ENCODE measurements at regions not wholly inside any gene's neighbourhood (a gene's known extent, or its start where the extent isn't known, plus 50 kb on each side); places are given as distances from the start of the nearest gene placed in this dataset.
A peak's percentile ranks its signal among the peaks of the same experiment; 100 is the strongest.
"Not testable (repeated sequence)": the region's sequence is repeated elsewhere in the genome, so short reads cannot be mapped to it uniquely, and the experiment has no call there.

DNA sequence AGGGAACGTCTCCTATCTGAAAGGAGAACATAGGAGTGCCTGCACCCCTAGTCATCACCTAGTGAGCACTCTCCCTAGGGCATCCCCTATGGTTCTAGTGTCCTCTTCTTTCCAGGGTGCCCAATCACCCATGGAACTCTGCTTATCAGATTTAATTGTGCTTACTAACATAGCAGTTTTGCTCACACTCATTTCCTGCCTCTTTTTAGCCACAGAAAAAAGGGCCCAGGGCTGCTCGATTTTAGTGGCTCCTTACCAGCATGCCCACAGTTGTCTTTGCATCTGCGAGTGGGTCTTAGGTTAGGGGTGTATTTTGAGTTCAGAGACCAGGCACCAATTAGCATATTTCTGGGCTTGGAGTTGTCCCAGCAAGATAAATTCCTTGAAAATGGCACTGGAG, 1110.2 kb downstream of the TAF11L14 start:
- DNase-seq: no peak

DNA sequence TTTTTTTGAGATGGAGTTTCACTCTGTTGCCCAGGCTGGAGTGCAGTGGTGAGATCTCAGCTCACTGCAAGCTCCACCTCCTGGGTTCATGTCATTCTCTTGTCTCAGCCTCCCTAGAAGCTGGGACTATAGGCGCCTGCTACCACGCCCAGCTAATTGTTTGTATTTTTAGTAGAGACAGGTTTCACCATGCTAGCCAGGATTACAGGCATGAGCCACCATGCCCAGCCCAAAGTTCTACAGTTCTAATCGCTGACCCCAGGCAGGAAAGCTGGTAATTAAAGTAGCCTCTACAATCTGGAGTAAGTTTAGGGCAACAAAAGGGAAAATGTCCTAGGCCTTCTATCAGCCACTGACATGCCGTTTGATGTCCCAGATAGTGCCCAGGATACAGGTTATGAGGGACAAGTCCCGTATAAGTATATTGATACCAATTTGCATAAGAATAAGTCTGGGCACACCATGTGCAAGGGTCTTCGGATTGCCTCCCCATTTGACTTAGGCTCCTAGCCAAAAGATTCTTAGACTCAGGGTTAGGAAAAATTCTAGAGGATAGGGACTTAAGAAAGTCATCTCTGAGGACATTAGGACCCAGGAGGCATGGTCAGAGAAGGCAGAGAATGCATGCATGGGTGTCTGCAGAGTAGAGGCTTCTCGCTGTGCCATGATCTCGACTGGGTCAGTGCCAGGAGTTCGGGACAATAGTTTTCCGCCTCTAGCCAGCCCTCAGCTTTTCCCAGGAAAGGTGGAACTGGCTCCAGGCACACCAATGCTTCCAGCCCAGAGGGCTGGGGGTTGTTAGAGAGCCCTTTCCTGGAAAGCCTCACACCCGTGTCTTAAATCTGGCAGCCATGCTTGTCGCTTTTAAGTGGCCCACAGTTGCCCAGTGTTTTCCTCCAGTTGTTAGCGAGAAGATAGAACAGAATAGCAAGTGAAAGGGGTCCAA, 1111.1 kb downstream of the TAF11L14 start:
- DNase-seq: no peak

DNA sequence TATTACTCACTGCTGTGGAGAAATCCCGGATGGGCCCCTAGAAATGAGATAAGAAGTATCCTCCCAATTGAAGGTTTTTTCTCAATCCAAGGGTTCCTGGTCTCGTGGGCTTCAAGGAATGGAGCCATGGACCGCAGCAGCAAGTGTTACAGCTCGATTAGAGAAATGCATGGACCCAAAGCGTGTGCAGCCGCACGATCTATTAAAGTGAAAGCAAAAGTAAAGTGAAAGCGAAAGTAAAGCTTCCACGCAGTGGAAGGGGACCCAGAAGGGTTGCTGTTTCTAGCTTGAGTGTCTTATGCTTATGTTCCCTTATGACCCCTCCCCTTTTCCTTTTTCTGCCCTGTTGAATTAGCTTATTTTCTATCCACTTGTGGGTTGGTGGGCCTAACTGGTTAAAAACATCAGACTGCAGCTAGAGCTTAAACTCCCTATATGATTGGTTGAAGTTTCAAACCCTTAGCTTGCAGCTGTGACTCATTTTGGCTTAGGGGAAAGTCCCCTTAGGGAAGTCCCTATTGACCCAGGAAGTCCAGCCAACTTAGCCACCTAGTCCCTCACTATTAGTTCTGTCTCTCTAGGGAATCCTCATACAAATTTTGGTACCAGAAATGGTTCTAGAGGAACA, 1111.8 kb downstream of the TAF11L14 start:
- no peak for DNase-seq

DNA sequence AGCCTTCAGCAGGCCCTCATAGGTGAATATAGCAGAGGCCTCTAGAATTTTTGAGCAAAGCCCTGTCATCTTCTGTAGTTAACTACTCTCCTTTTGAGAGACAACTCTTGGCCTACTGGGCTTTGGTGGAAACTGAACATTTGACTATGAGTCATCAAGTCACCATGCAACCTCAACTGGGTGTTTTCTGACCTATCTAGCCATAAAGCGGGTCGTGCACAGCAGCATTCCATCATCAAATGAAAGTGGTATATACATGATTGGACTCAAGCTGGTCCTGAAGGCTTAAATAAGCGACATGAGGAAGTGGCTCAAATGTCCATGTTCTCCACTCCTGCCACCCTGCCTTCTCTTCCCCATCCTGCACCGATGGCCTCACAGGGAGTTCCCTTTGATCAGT, 1115.5 kb downstream of the TAF11L14 start:
- DNase-seq: no peak

DNA sequence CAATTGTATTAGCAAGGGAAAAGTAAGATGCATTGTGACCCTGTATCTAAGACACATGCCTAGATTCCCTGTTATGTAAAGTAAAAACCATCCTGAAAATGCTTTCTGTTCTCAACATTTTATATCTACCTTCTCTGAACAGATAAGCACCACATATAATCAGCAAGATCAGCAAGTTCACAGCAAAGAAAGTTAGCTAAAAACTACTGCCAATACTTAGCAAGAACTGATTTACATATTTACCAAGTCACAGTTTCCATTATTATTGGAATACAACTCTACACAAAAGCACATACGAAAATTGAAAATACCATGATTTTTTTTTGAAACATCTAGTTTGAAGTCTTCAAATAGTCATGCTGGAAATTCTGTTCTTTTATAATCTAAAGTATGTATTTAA, 1118.1 kb downstream of the TAF11L14 start:
- no peak for DNase-seq

DNA sequence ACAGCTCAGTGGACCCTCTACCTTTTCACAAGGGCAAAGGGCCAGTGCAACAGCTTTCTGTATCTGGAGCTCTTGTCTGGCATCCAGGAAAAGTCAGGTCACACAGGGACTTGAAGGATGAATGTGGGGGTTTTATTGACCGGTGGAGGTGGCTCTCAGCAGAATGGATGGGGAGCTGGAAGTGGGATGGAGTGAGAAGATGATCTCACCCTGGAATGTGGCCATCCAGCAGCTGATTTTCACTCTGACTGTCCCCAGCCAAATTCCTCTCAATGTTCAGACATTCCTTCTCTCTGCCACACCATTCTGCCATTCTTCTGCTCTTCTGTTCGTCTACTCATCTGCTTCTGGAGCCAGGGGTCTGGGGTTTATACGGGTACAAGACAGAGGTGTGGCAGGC, 1119.9 kb downstream of the TAF11L14 start:
- DNase-seq: no peak

DNA sequence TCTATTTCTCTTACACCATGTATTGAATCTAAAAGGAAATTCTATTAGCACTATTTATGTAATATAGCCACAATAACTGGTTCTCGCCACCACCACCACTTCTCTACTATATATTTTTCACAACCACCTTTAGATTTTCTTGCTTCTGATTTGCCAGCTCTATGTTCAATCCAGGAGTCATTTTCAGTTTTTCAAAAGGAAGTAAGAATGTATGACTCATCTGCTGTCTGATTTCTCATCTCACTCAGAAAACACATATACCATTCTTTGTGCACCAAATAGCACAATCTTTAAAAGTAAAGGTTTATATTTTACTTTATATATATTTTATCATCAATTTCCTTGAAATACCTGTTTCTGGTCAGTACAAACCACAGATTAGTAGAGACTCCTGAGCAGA, 1127.5 kb downstream of the TAF11L14 start:
- no peak for DNase-seq

DNA sequence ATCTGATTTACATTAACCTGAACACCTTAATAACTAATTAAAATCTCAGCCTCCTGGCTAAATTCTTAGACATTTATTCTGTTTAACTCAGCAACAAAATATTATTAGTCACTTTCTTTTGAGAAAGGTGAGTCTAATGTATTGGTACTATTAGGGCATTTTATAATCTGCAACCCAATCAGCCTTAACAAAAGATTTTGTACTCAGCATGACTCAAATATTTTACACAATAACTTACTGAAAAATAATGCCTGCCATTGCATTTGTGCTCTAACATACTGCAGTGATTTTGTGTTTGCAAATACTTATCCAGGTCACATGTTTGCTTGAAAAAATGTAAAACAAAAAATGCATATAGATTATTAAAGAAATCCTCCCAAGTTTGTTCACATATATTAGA, 1129.9 kb downstream of the TAF11L14 start:
- DNase-seq: no peak

DNA sequence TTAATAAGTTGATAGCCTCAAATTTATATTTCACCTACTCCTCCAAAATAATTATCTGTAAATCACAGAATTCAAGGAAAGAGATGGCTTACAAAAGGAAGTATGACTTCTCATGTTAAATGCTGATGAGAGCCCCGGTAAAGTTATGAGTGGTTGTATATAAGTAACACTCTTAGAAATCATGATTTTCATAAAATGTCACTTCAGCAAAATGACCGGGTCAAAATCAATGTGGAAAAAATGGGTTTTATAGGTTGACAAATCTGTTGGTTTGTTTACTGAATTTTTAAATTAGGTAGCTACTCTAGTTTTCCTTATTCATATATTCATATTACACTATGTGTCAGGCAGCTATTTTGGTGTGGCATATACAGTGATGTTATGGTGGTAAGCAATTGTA, 1131.0 kb downstream of the TAF11L14 start:
- no peak for DNase-seq

DNA sequence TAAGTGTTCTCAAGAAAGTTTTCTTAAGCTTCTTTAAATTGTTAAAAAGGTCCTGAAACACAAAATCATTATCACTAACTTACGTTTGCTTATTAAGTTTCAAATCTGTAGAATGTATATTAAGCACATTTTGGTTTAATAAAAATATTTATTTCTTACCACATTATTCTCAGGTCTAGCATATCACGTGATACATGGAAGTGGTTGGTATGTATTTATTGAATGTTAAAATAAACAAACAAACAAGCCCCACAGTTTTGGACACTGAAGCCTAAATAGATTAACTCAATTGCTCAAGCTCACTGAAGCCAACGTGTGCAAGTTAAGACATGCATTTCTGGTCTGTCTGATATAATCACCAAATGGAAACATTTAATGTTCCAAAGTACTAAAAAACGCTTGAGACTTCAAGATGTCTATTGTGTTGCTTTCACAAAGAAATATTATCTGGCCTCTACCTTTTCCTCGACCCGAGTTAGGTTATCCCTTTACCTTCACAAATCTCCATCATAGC, 1136.9 kb downstream of the TAF11L14 start:
- DNase-seq: no peak

DNA sequence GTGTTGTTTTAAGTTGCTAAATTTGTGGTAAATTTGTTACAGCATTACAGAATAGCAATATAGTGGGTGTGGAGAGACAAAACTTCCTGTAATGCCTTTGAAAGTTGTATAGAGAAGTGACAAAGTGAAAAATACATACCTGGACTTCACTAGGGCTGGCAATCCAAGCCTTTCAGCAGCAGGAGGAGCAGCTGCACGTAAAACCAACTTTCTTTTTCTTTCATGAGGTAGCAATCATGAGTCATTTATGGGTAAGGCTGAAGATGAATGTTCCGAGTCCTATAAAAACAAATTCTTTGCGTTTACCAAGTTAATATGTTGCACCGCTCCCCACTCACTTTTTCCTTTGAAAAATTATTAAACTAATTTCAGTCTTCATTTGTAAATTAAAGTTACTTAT, 1138.2 kb downstream of the TAF11L14 start:
- peak; percentile 34 for DNase-seq

DNA sequence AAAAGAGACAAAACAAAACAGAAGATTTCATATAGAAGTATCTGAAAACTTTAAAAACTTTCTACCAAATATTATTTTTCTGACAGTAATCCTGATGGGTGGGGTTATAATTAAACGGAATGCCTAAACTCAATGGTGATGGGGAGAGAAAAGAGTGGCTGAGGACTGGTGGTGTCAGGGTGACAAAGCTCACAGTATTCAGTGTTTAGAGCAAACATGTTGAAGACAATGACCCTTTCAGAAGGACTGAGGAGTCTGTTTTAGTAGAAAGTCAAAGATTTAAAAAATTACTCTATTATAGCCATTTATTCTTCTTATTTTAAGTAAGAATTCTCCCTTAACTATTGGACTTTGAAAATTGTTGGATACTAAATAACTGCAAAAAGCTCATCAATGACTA, 1144.0 kb downstream of the TAF11L14 start:
- no peak for DNase-seq

DNA sequence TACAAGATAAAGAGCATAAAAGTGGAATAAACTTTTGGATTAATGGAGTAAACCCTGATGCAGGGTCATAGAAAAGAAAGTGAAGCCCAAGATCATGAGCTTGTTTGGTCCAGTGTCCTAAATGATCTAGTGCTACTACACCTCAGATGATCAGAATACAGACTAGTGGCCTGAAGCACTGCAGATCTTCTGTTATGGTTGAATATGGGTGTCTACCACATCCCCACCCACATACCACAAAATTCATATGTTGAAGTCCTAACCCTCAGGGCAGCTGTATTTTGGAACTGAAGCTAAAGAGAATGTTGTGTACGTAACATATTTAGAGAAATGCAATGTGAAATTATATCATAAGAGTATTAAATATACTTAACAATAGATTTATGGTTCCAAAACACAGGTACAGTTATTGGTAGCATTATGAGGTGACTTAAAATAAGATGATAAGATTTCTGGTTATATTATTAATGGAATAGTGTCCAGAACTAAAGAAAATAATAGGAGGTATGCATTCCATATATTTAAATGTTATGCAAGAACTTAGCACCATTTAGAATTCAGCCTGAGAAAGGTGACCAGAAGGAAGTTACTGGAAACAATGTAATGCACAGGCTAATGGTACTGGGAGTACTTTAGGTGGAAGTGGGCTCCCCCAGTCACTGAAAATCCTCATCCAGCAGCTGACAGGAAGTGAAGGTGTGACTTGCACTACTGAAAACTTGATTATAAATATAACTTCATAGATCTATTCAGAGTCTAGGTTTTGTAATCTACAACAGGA, 1155.1 kb downstream of the TAF11L14 start:
- DNase-seq: no peak

DNA sequence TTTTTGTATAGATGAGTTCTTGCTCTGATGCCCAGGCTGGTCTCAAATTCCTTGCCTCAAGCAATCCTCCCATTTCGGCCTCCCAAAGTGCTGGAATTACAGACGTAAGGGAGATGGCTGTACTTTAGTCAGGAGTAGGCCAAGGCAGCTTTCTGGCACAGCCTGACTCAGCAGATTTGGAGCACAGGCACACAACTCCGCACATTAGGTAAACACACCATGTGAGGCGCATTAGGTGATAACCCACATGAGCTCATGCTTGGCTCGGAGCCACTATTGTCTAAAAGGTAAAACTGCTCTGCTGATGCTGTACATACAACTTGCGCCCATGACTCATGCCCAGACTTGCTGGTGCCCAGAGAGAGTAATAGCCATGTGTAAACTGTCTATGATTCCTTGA, 1157.9 kb downstream of the TAF11L14 start:
- DNase-seq: no peak

DNA sequence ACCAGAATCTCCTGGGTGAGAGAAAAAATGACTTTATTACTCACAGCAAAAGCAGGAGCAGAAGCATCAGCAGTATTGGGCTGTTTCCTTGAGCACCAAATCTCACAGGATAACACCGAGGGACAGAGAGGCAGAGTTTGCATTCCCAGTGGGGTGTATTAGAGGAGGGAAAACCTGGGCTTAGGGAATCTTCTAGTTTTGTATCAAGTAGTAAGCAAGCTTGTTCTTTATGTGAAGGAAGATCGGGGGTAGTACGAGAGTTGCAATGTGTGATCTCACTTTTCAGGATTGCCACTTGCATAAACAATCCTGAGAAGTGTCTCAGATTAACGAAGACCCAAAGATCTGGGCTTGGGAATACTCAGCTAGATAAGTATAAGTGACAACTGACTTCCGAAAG, 1163.0 kb downstream of the TAF11L14 start:
- no peak for DNase-seq

DNA sequence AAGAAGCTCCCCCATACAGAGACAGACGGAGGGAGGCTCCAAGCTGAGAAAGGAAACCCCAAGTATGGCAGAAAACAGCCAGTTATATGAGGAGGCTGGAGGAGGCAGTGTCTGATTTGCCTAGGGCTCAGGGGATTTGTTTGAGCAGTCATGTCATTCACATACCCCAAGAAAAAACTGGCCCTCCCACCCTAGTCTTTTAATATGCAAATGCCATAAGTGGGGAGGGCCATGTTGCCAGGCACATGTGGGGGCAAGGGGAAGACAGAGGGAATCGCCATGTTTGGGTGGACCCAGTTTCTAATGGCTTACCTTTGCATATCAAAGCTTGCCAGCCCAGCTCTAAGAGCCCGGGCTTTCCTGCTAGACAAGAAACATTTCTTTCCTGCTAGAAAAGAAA, 1163.8 kb downstream of the TAF11L14 start:
- no peak for DNase-seq

DNA sequence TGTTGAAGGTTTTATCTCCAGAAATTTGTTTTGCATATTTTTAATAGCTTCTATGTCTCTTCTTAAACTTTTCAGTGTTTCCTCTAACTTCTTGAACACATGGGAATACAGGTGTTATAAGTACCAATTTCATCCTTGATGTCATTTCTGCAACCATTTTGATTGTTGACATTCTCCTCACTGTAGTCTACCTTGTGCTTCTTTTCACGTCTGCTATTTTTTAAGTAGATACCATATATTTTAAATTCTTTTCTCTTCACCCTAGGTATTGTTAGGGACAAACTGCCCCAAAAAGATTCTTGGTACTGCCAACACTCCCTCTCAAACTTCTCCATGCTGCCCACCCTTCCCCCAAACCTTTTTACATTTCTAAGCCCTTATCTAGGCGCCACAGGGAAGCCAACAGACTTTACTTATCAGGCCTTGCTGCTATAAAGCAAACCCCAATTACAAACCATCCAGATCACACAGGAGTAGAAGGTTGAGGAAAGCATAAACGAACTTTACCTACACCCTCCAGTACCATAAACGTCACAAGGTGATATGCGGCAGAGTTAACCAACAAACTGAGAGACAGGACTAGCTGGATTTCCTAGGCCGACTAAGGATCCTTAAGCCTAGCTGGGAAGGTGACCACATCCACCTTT, 1165.3 kb downstream of the TAF11L14 start:
- no peak for DNase-seq

DNA sequence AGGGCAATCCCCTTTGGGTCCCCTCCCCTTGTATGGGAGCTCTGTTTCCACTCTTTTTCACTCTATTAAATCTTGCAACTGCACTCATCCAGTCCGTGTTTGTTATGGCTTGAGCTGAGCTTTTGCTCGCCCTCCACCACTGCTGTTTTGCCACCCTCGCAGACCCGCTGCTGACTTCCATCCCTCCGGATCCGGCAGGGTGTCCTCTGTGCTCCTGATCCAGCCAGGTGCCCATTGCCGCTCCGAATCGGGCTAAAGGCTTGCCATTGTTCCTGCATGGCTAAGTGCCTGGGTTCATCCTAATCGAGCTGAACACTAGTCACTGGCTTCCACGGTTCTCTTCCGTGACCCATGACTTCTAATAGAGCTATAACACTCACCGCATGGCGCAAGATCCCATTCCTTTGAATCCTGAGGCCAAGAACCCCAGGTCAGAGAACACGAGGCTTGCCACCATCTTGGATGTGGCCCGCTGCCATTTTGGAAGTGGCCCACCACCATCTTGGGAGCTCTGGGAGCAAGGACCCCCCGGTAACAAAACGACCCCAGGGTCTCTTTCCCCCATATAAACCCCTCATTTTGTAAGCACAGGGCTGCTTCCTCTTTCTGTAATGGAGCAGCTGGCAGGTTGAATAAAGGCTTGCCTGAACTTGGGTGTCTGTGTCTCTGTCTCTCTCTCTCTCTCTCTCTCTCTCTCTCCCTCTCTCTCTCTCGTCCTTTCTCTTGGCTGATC, 1166.2 kb downstream of the TAF11L14 start:
- no peak for DNase-seq

DNA sequence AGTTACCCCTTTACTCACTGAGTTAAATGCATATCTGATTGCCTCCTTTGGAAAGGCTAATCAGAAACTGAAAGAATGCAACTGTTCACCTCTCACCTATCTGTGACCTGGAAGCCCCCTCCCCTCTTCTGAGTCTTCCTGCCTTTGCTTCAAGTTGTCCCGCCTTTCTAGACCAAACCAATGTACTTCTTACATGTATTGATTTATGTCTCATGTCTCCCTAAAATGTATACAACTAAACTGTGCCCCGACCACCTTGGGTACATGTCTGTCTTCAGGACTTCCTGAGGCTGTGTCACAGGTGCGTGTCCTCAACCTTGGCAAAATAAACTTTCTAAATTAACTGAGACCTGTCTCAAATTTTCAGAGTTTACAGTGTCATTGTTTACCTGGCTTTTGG, 1167.2 kb downstream of the TAF11L14 start:
- not testable (repeated sequence) for DNase-seq

DNA sequence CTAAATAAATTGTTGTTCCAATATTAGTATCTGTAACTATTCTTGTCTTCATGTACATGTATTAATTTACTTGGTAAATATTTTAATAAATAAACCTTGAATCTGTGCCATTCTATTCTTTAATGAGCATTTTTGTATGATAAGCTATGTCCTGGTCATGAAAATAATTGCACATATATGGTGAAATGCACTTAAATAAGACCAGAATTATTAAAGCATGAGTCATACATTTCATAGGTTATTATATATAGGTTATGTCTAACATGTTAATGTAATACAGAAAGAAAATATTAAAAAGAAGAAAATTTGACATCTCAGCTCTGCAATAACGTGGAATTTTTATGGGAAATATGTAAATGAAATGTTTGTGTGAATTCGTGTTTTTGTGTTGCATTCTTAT, 1168.1 kb downstream of the TAF11L14 start:
- DNase-seq: no peak

DNA sequence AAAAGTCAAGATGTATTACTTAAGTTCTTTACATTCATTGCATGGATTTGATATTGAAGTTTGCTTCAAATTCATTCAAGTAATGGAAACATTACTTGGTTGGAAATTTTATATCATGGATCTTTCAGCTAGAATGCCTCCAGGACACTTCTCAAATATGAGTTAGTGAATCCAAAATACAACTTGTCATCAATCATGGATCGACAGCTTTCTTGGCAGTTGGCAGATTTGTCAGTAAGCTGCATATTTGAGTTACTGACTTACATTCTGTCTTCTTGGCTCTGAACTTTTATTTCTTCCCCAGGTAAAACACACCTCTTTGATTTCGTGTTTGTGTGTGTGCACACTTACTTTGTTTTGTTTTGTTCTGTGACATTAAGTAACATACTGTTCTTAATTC, 1171.1 kb downstream of the TAF11L14 start:
- DNase-seq: no peak

Data from tongue (tissue), 1 donor.